Neural cell (in vitro differentiated cells): ENCODE measurements at regions not wholly inside any gene's neighbourhood (a gene's known extent, or its start where the extent isn't known, plus 50 kb on each side); places are given as distances from the start of the nearest gene placed in this dataset.

ENCODE experiments used
- EP300 ChIP-seq: fragments of 450-650 bp; conservative IDR thresholded peaks from 2 replicates; pipeline ENCODE4 v1.6.1; 2014; ENCODE audit warnings: antibody characterized with exemption, mild to moderate bottlenecking, moderate library complexity; ENCODE audit not compliant: poor library complexity, severe bottlenecking
- MXI1 ChIP-seq: fragments of 450-650 bp; conservative IDR thresholded peaks from 2 replicates; pipeline ENCODE4 v1.6.1; 2014; ENCODE audit warnings: antibody characterized with exemption, mild to moderate bottlenecking; ENCODE audit not compliant: poor library complexity, severe bottlenecking
- TAF1 ChIP-seq: IDR thresholded peaks from 2 replicates; pipeline ENCODE4 v1.6.1; 2012; ENCODE audit warnings: low read depth
- TF ChIP-seq, protein P1 (sequence below): fragments of 450-650 bp; IDR thresholded peaks from 2 replicates; pipeline ENCODE4 v1.5.1; 2014; ENCODE audit warnings: antibody characterized with exemption, mild to moderate bottlenecking, moderate library complexity; ENCODE audit not compliant: poor library complexity, severe bottlenecking
- TF ChIP-seq, protein P2 (sequence below): IDR thresholded peaks from 2 replicates; pipeline ENCODE4 v1.6.1; 2012; ENCODE audit warnings: borderline replicate concordance

DNA sequence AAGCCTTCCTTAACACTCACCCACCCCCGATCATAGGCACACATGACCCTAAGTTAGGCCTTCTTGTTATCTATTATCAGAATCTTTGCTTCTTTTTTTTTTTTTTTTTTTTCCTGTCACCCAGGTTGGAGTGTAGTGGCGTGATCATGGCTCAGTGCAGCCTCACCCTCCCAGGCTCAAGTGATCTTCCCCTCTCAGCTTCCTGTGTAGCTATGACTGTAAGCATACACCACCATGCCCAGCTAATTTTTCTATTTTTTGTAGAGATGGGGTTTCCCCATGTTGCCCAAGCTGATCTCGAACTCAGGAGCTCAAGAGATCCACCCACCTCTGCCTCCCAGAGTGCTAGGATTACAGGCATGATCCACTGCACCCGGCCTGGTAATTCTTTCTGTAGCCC lies 328.7 kb downstream of the NR4A2 start:
- TF ChIP-seq, protein P1, sequence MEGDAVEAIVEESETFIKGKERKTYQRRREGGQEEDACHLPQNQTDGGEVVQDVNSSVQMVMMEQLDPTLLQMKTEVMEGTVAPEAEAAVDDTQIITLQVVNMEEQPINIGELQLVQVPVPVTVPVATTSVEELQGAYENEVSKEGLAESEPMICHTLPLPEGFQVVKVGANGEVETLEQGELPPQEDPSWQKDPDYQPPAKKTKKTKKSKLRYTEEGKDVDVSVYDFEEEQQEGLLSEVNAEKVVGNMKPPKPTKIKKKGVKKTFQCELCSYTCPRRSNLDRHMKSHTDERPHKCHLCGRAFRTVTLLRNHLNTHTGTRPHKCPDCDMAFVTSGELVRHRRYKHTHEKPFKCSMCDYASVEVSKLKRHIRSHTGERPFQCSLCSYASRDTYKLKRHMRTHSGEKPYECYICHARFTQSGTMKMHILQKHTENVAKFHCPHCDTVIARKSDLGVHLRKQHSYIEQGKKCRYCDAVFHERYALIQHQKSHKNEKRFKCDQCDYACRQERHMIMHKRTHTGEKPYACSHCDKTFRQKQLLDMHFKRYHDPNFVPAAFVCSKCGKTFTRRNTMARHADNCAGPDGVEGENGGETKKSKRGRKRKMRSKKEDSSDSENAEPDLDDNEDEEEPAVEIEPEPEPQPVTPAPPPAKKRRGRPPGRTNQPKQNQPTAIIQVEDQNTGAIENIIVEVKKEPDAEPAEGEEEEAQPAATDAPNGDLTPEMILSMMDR: no peak
- TF ChIP-seq TAF1 (no peak), EP300 (no peak), MXI1 (no peak)
- TF ChIP-seq, protein P2, sequence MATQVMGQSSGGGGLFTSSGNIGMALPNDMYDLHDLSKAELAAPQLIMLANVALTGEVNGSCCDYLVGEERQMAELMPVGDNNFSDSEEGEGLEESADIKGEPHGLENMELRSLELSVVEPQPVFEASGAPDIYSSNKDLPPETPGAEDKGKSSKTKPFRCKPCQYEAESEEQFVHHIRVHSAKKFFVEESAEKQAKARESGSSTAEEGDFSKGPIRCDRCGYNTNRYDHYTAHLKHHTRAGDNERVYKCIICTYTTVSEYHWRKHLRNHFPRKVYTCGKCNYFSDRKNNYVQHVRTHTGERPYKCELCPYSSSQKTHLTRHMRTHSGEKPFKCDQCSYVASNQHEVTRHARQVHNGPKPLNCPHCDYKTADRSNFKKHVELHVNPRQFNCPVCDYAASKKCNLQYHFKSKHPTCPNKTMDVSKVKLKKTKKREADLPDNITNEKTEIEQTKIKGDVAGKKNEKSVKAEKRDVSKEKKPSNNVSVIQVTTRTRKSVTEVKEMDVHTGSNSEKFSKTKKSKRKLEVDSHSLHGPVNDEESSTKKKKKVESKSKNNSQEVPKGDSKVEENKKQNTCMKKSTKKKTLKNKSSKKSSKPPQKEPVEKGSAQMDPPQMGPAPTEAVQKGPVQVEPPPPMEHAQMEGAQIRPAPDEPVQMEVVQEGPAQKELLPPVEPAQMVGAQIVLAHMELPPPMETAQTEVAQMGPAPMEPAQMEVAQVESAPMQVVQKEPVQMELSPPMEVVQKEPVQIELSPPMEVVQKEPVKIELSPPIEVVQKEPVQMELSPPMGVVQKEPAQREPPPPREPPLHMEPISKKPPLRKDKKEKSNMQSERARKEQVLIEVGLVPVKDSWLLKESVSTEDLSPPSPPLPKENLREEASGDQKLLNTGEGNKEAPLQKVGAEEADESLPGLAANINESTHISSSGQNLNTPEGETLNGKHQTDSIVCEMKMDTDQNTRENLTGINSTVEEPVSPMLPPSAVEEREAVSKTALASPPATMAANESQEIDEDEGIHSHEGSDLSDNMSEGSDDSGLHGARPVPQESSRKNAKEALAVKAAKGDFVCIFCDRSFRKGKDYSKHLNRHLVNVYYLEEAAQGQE: no peak
